PC-9 (cell line): ENCODE measurements at regions not wholly inside any gene's neighbourhood (a gene's known extent, or its start where the extent isn't known, plus 50 kb on each side); places are given as distances from the start of the nearest gene placed in this dataset.

Experiments used
- EZH2 ChIP-seq: fragments of 200-600 bp; sonication (generic); IDR thresholded peaks from 2 replicates; pipeline ENCODE4 v1.8.0; 2017; ENCODE audit warnings: antibody characterized with exemption, low read depth
- TF ChIP-seq, protein P1 (sequence below): fragments of 200-600 bp; sonication (generic); conservative IDR thresholded peaks from 2 replicates; pipeline ENCODE4 v1.6.1; 2017; ENCODE audit warnings: mixed run types, antibody characterized with exemption, mild to moderate bottlenecking, moderate library complexity

GRCh38 chr10:14409247-14409646 lies 78.5 kb upstream of the FRMD4A start:
- TF ChIP-seq, protein P1, sequence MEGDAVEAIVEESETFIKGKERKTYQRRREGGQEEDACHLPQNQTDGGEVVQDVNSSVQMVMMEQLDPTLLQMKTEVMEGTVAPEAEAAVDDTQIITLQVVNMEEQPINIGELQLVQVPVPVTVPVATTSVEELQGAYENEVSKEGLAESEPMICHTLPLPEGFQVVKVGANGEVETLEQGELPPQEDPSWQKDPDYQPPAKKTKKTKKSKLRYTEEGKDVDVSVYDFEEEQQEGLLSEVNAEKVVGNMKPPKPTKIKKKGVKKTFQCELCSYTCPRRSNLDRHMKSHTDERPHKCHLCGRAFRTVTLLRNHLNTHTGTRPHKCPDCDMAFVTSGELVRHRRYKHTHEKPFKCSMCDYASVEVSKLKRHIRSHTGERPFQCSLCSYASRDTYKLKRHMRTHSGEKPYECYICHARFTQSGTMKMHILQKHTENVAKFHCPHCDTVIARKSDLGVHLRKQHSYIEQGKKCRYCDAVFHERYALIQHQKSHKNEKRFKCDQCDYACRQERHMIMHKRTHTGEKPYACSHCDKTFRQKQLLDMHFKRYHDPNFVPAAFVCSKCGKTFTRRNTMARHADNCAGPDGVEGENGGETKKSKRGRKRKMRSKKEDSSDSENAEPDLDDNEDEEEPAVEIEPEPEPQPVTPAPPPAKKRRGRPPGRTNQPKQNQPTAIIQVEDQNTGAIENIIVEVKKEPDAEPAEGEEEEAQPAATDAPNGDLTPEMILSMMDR = no peak
- TF ChIP-seq EZH2 = no peak
